Colonic mucosa (tissue), 4 donors: ENCODE measurements at regions not wholly inside any gene's neighbourhood (a gene's known extent, or its start where the extent isn't known, plus 50 kb on each side); places are given as distances from the start of the nearest gene placed in this dataset.

Experiments
- DNase-seq: peaks from one replicate; pipeline ENCODE4 v3.0.0-alpha.2; 2020
- H3K27ac ChIP-seq: fragments of 200-600 bp; one replicate; pipeline ENCODE4 v1.8.0; 2021
- H3K27me3 ChIP-seq: fragments of 200-600 bp; one replicate; pipeline ENCODE4 v1.8.0; 2021
- H3K36me3 ChIP-seq: fragments of 200-600 bp; one replicate; pipeline ENCODE4 v1.8.0; 2021
- H3K4me1 ChIP-seq: fragments of 200-600 bp; one replicate; pipeline ENCODE4 v1.8.0; 2021; ENCODE audit warnings: mild to moderate bottlenecking
- H3K4me3 ChIP-seq: fragments of 200-600 bp; one replicate; pipeline ENCODE4 v1.8.0; 2021
- H3K9ac ChIP-seq, 2 donors: one replicate each; pipeline ENCODE4 v1.7.0; 2013; ENCODE audit warnings: control low read depth in 2 of 2, low read depth in 2 of 2, low read length in 2 of 2
- H3K9me3 ChIP-seq: fragments of 200-600 bp; one replicate; pipeline ENCODE4 v1.8.0; 2021
- CTCF ChIP-seq: fragments of 200-600 bp; IDR thresholded peaks from one replicate; pipeline ENCODE4 v1.8.0; 2022; ENCODE audit warnings: antibody characterized with exemption, mild to moderate bottlenecking
- intact Hi-C: fragments of 100-400 bp; cut with DNase I; formaldehyde crosslinking; loops from one replicate; pipeline ENCODE4 v1.14.1; 2022
- donor health status: healthy.
- donor health status: DM: no; HTN: no; CAD: no.
- donor health status: DM: no; HTN: no; CAD: no.

DNA sequence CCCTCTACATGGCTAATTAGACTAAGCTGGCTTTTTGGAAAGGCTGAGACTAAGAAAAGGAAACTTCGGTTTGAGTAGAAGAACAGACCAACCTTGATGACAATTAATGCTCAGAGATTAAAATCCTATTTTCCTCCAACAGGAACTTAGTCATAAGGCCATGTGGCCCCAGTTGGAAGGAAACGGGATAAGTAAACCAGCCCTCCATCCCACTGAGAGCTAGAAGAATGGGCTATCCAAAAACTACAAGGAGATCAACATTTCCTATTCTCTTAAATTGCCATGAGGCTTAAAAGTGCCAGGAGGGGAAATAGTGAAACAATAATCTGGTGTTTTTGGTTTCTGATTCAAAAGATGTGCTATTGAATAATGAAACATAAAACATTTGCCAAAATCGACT lies 216.6 kb downstream of the PAX3 start:
- no peaks in the 10 kb centered on the region for H3K4me1 ChIP-seq
- no peak for TF ChIP-seq CTCF
- H3K9ac ChIP-seq = no peak overlapping the region
- DNase-seq = no peak
- H3K36me3 ChIP-seq = no peaks in the 10 kb centered on the region
- H3K4me3 ChIP-seq = no peak overlapping the region
- H3K27me3 ChIP-seq = no peaks in the 10 kb centered on the region
- no peaks in the 10 kb centered on the region for H3K9me3 ChIP-seq
- intact Hi-C loops = no loop called here
- H3K27ac ChIP-seq = no peak overlapping the region

GRCh38 chr2:222080141-222080540 lies 218.7 kb downstream of the PAX3 start:
- intact Hi-C loops = no loop called here
- H3K9ac ChIP-seq = no peak overlapping the region

DNA sequence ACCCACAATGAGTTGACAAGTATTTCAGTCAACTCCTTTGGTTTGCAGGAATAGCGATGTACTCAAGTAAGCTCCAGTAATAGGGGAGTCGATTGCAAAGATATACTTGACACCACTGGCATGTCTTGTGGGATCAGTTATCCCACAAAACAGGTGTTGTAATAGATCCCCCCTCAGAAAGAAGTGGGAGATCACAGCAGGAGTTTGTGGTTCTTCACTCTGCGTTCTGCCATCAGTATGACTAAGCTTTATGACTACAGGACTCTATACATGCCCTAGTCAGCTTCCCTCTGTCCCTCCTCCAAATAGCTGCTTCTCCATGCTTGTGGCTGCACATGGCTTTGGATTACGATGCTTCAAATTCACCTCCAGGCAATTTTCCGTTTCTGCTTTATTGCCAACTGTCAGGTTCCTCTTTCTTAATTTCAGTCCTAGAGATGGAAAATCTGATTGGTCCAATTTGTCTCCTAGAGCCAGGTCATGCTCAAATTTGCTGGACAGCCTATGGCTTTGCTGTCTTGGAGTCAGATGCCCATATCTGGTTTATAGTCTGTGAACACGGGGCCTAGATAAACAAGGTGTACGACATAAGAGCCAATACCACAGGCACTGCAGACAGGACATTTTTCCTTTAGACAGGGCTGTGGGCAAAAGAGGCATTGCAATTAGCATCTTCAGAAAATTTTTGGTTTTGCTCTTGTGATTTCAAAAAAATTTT lies 221.7 kb downstream of the PAX3 start:
- DNase-seq = no peak
- H3K4me3 ChIP-seq = no peak overlapping the region
- no peaks in the 10 kb centered on the region for H3K27me3 ChIP-seq
- TF ChIP-seq CTCF = no peak
- H3K9me3 ChIP-seq = no peaks in the 10 kb centered on the region
- H3K27ac ChIP-seq = no peak overlapping the region
- H3K4me1 ChIP-seq = no peaks in the 10 kb centered on the region
- intact Hi-C loops = no loop called here
- H3K36me3 ChIP-seq = no peaks in the 10 kb centered on the region
- H3K9ac ChIP-seq = no peak overlapping the region

More at GRCh38 chr2:222080141-222080540, 218.7 kb downstream of the PAX3 start:
- no peak for DNase-seq
- Histone ChIP-seq H3K4me1 (no peaks in the 10 kb centered on the region), H3K9me3 (no peaks in the 10 kb centered on the region), H3K36me3 (no peaks in the 10 kb centered on the region), H3K27ac (no peak overlapping the region), H3K27me3 (no peaks in the 10 kb centered on the region), H3K4me3 (no peak overlapping the region)
- no peak for TF ChIP-seq CTCF

GRCh38 chr2:222074674-222075073 lies 224.1 kb downstream of the PAX3 start:
- H3K4me1 ChIP-seq = no peaks in the 10 kb centered on the region
- H3K36me3 ChIP-seq = no peaks in the 10 kb centered on the region
- H3K9ac ChIP-seq = no peak overlapping the region
- H3K27me3 ChIP-seq = no peaks in the 10 kb centered on the region
- no peak overlapping the region for H3K4me3 ChIP-seq
- TF ChIP-seq CTCF = no peak
- no peaks in the 10 kb centered on the region for H3K9me3 ChIP-seq
- intact Hi-C loops = no loop called here
- H3K27ac ChIP-seq = no peak overlapping the region
- no peak for DNase-seq

- no peak for DNase-seq
- no peaks in the 10 kb centered on the region for H3K9me3 ChIP-seq
- H3K27me3 ChIP-seq = no peaks in the 10 kb centered on the region
- H3K36me3 ChIP-seq = no peaks in the 10 kb centered on the region
- H3K9ac ChIP-seq = no peak overlapping the region
- TF ChIP-seq CTCF = no peak
- intact Hi-C loops = no loop called here
- no peak overlapping the region for H3K27ac ChIP-seq
- H3K4me3 ChIP-seq = no peak overlapping the region
- H3K4me1 ChIP-seq = no peaks in the 10 kb centered on the region
Observed at GRCh38 chr2:222071911-222072310, 226.9 kb downstream of the PAX3 start.
